ENCODE measurements at regions not wholly inside any gene's neighbourhood (a gene's known extent, or its start where the extent isn't known, plus 50 kb on each side); places are given as distances from the start of the nearest gene placed in this dataset.
A peak's percentile ranks its signal among the peaks of the same experiment; 100 is the strongest.

- no peak for DNase-seq (ENCODE audit: low spot score in 2 of 2)
- in situ Hi-C loops (cut with MboI; ENCODE audit: low sequenced_read_pairs): no loop called here
- no peaks in the 10 kb centered on the region for H3K36me3 ChIP-seq (replicated peaks)
- H3K4me3 ChIP-seq: no peak overlapping the region
- no peaks in the 10 kb centered on the region for H3K4me1 ChIP-seq
- no peaks in the 10 kb centered on the region for H3K9me3 ChIP-seq
- H3K27me3 ChIP-seq (ENCODE audit: low read depth): no peaks in the 10 kb centered on the region
Observed at GRCh38 chr18:78730546-78730945, 249.1 kb upstream of the SALL3 start.

GRCh38 chr18:78731016-78731397 lies 248.6 kb upstream of the SALL3 start:
- no peak for DNase-seq (ENCODE audit: low spot score in 2 of 2)
- H3K27me3 ChIP-seq (ENCODE audit: low read depth): no peaks in the 10 kb centered on the region
- H3K36me3 ChIP-seq (replicated peaks): no peaks in the 10 kb centered on the region
- no peaks in the 10 kb centered on the region for H3K9me3 ChIP-seq
- H3K4me3 ChIP-seq: no peak overlapping the region
- no peaks in the 10 kb centered on the region for H3K4me1 ChIP-seq
- in situ Hi-C loops (cut with MboI; ENCODE audit: low sequenced_read_pairs): no loop called here

DNA sequence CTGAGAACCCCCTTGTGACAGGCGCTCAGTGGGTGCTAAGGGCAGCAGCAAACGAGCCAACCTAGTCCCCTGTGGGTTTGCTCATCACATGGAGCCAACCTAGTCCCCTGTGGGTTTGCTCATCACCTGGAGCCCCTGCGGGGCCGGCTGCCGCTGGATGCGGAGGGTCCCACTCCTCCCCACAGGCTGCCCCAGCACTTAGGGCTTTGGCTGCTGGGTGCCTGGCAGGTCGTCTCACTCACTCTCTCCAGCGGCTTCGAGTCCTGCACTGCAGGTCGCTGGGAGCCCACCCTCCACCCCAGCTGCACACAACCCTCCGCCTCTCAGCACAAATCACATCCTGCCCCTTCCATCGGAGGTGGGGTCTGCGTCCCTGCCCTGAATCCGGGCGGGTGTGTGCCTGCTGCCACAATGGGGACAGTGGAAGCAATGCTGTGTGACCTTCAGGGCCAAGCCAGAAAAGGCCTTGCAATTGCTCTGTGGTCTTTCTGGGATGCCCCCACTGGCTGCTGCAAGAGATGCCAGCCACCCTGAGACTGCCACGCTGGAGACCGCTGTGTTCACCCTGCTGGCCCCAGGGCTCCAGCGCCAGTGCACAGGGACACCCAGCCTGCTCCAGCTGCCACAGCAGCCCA lies 248.1 kb upstream of the SALL3 start:
- no peak overlapping the region for H3K4me3 ChIP-seq
- no peaks in the 10 kb centered on the region for H3K9me3 ChIP-seq
- H3K27me3 ChIP-seq (ENCODE audit: low read depth): no peaks in the 10 kb centered on the region
- DNase-seq (ENCODE audit: low spot score in 2 of 2): no peak
- H3K4me1 ChIP-seq: no peaks in the 10 kb centered on the region
- no peaks in the 10 kb centered on the region for H3K36me3 ChIP-seq (replicated peaks)
- in situ Hi-C loops (cut with MboI; ENCODE audit: low sequenced_read_pairs): no loop called here

DNA sequence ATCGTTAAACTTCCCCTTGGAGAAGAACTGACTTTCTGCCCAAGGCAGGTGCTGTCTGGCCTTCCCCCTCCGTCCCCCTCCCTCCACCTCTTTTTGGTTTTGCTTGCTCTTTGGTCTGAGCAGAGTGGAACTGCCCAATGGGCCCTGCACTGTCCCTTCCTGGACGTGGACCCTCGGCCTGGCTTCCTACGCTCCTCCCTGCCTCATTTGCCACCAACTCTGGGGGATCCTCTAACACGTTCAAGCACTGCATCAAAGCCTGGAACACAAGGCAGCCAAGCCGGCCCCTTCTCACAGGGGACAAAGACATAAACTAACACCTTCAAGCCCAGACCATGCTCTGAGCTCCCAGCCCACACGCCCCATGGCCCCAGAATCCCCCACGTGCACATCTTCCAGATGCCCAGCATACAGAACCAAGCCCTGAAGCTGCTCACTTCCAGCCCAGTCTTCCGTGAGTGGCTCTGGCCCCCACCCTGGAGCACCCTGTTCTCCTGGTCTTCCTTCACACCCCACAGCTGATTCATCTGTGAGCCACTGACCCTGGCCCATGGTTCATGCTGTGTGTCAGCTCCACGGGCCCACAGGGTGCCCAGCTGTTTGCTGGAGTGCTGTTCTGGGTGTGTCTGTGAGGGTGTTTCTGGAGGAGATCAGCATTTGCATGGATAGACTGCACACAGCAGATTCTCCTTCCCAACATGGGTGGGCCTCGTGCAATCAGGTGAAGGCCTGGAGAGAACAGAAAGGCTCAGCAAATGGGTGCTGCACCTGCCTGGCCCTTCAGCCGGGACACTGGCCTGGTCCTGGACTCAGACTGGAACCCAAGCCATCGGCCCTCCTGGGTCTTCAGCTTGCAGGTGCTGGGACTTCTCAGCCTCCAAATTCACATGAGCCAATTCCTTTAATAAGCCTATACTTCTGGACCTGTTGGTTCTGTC lies 247.1 kb upstream of the SALL3 start:
- Histone ChIP-seq H3K4me1 (no peaks in the 10 kb centered on the region), H3K4me3 (no peak overlapping the region), H3K9me3 (no peaks in the 10 kb centered on the region), H3K36me3 (replicated peaks) (no peaks in the 10 kb centered on the region), H3K27me3 (ENCODE audit: low read depth) (no peaks in the 10 kb centered on the region)
- in situ Hi-C loops (cut with MboI; ENCODE audit: low sequenced_read_pairs): no loop called here
- DNase-seq (ENCODE audit: low spot score in 2 of 2): peak in 1 of 2 experiments; percentile 3

- H3K4me1 ChIP-seq: no peaks in the 10 kb centered on the region
- no peaks in the 10 kb centered on the region for H3K36me3 ChIP-seq (replicated peaks)
- in situ Hi-C loops (cut with MboI; ENCODE audit: low sequenced_read_pairs): no loop called here
- H3K4me3 ChIP-seq: no peak overlapping the region
- H3K27me3 ChIP-seq (ENCODE audit: low read depth): no peaks in the 10 kb centered on the region
- H3K9me3 ChIP-seq: no peaks in the 10 kb centered on the region
- DNase-seq (ENCODE audit: low spot score in 2 of 2): peak in 1 of 2 experiments; percentile 1
Observed at GRCh38 chr18:78733762-78734613, 245.6 kb upstream of the SALL3 start.

- H3K4me3 ChIP-seq: no peak overlapping the region
- no peaks in the 10 kb centered on the region for H3K27me3 ChIP-seq (ENCODE audit: low read depth)
- no peaks in the 10 kb centered on the region for H3K36me3 ChIP-seq (replicated peaks)
- no peaks in the 10 kb centered on the region for H3K4me1 ChIP-seq
- DNase-seq (ENCODE audit: low spot score in 2 of 2): no peak
- in situ Hi-C loops (cut with MboI; ENCODE audit: low sequenced_read_pairs): no loop called here
- H3K9me3 ChIP-seq: no peaks in the 10 kb centered on the region
Observed at GRCh38 chr18:78734614-78734945, 245.0 kb upstream of the SALL3 start.

- in situ Hi-C loops (cut with MboI; ENCODE audit: low sequenced_read_pairs): no loop called here
- DNase-seq (ENCODE audit: low spot score in 2 of 2): peak in 1 of 2 experiments; percentile 3
- no peaks in the 10 kb centered on the region for H3K27me3 ChIP-seq (ENCODE audit: low read depth)
- H3K36me3 ChIP-seq (replicated peaks): no peaks in the 10 kb centered on the region
- no peak overlapping the region for H3K4me3 ChIP-seq
- H3K4me1 ChIP-seq: no peaks in the 10 kb centered on the region
- no peaks in the 10 kb centered on the region for H3K9me3 ChIP-seq
Observed at GRCh38 chr18:78735131-78736014, 244.2 kb upstream of the SALL3 start.

- in situ Hi-C loops (cut with MboI; ENCODE audit: low sequenced_read_pairs): no loop called here
Observed at GRCh38 chr18:78736015-78736690, 243.5 kb upstream of the SALL3 start.

GRCh38 chr18:78737006-78737915 lies 242.4 kb upstream of the SALL3 start:
- peak in 1 of 2 experiments; percentile 3 for DNase-seq (ENCODE audit: low spot score in 2 of 2)
- Histone ChIP-seq H3K36me3 (replicated peaks) (no peaks in the 10 kb centered on the region), H3K27me3 (ENCODE audit: low read depth) (no peaks in the 10 kb centered on the region), H3K4me1 (no peaks in the 10 kb centered on the region), H3K4me3 (no peak overlapping the region), H3K9me3 (no peaks in the 10 kb centered on the region)
- in situ Hi-C loops (cut with MboI; ENCODE audit: low sequenced_read_pairs): no loop called here

More at GRCh38 chr18:78736015-78736690, 243.5 kb upstream of the SALL3 start:
- Histone ChIP-seq H3K4me3 (no peak overlapping the region), H3K36me3 (replicated peaks) (no peaks in the 10 kb centered on the region), H3K9me3 (no peaks in the 10 kb centered on the region), H3K4me1 (no peaks in the 10 kb centered on the region), H3K27me3 (ENCODE audit: low read depth) (no peaks in the 10 kb centered on the region)
- peak in 1 of 2 experiments; percentile 1 for DNase-seq (ENCODE audit: low spot score in 2 of 2)

GRCh38 chr18:78738076-78738690 lies 241.4 kb upstream of the SALL3 start:
- H3K27me3 ChIP-seq (ENCODE audit: low read depth): no peaks in the 10 kb centered on the region

DNA sequence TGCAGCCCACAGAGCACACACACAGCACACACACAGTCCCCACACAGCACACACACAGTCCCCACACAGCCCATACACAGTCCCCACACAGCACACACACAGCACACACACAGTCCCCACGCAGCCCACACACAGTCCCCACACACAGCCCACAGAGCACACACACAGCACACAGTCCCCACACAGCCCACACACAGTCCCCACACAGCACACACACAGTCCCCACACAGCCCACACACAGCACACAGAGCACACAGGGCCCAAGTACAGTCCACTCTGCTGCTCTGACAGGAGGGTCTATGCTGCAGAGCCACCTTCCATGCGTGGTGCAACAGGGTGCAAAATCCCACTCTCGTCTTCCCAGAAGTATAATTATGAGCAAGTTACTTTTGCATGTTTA lies 240.5 kb upstream of the SALL3 start:
- in situ Hi-C loops (cut with MboI; ENCODE audit: low sequenced_read_pairs): no loop called here

More at GRCh38 chr18:78738076-78738690, 241.4 kb upstream of the SALL3 start:
- Histone ChIP-seq H3K9me3 (no peaks in the 10 kb centered on the region), H3K4me1 (no peaks in the 10 kb centered on the region), H3K36me3 (replicated peaks) (no peaks in the 10 kb centered on the region), H3K4me3 (no peak overlapping the region)
- in situ Hi-C loops (cut with MboI; ENCODE audit: low sequenced_read_pairs): no loop called here
- peak in 1 of 2 experiments; percentile 2 for DNase-seq (ENCODE audit: low spot score in 2 of 2)

More for the DNA sequence above, 240.5 kb upstream of the SALL3 start:
- H3K36me3 ChIP-seq (replicated peaks): no peaks in the 10 kb centered on the region
- H3K27me3 ChIP-seq (ENCODE audit: low read depth): no peaks in the 10 kb centered on the region
- H3K4me1 ChIP-seq: no peaks in the 10 kb centered on the region
- H3K4me3 ChIP-seq: no peak overlapping the region
- peak in 1 of 2 experiments; percentile 3 for DNase-seq (ENCODE audit: low spot score in 2 of 2)
- H3K9me3 ChIP-seq: no peaks in the 10 kb centered on the region
